GM23248 (cell line): ENCODE measurements at regions not wholly inside any gene's neighbourhood (a gene's known extent, or its start where the extent isn't known, plus 50 kb on each side); places are given as distances from the start of the nearest gene placed in this dataset.

Experiments used
- DNase-seq: peaks from one replicate; pipeline ENCODE4 v3.0.0-alpha.2; 2015
- H2AFZ ChIP-seq: fragments of 200-600 bp; sonication (generic); 2 replicates; pipeline ENCODE4 v1.6.1; 2016; ENCODE audit warnings: antibody characterized with exemption
- H3F3A ChIP-seq: fragments of 200-600 bp; sonication (generic); 2 replicates; pipeline ENCODE4 v1.6.1; 2016; ENCODE audit warnings: mild to moderate bottlenecking, antibody characterized with exemption, mixed run types; ENCODE audit not compliant: insufficient read depth
- H3K27ac ChIP-seq: fragments of 200-600 bp; sonication (generic); 2 replicates; pipeline ENCODE4 v1.5.1; 2016; ENCODE audit warnings: mild to moderate bottlenecking
- H3K27me3 ChIP-seq: fragments of 200-600 bp; sonication (generic); replicated peaks from 2 replicates; pipeline ENCODE4 v1.6.1; 2016; ENCODE audit warnings: mild to moderate bottlenecking; ENCODE audit not compliant: insufficient read depth
- H3K36me3 ChIP-seq: fragments of 200-600 bp; sonication (generic); 2 replicates; pipeline ENCODE4 v1.6.1; 2016; ENCODE audit warnings: low read depth, mild to moderate bottlenecking
- H3K4me1 ChIP-seq: fragments of 200-600 bp; sonication (generic); 2 replicates; pipeline ENCODE4 v1.6.1; 2016; ENCODE audit warnings: mild to moderate bottlenecking; ENCODE audit not compliant: insufficient read depth
- H3K4me2 ChIP-seq: fragments of 200-600 bp; sonication (generic); one replicate; pipeline ENCODE4 v1.6.1; 2016; ENCODE audit warnings: mild to moderate bottlenecking; ENCODE audit not compliant: unreplicated experiment
- H3K4me3 ChIP-seq: fragments of 200-600 bp; sonication (generic); 2 replicates; pipeline ENCODE4 v1.5.1; 2016; ENCODE audit warnings: mild to moderate bottlenecking
- H3K79me2 ChIP-seq: fragments of 200-600 bp; sonication (generic); 2 replicates; pipeline ENCODE4 v1.6.1; 2016; ENCODE audit warnings: mild to moderate bottlenecking; ENCODE audit not compliant: insufficient read depth
- H3K9ac ChIP-seq: fragments of 200-600 bp; sonication (generic); 2 replicates; pipeline ENCODE4 v1.6.1; 2016; ENCODE audit warnings: mild to moderate bottlenecking
- H3K9me2 ChIP-seq: fragments of 200-600 bp; sonication (generic); 2 replicates; pipeline ENCODE4 v1.6.1; 2016; ENCODE audit warnings: mixed run types, mild to moderate bottlenecking, moderate library complexity; ENCODE audit not compliant: insufficient read depth
- H3K9me3 ChIP-seq: fragments of 200-600 bp; sonication (generic); one replicate; pipeline ENCODE4 v1.6.1; 2017; ENCODE audit warnings: low read depth
- H4K20me1 ChIP-seq: fragments of 200-600 bp; sonication (generic); 2 replicates; pipeline ENCODE4 v1.6.0; 2016; ENCODE audit not compliant: insufficient read depth
- EZH2 ChIP-seq: fragments of 200-600 bp; sonication (generic); IDR thresholded peaks from 2 replicates; pipeline ENCODE4 v1.6.1; 2018; ENCODE audit warnings: antibody characterized with exemption, mild to moderate bottlenecking; ENCODE audit not compliant: insufficient read depth, poor library complexity, severe bottlenecking
- EZH2phosphoT487 ChIP-seq: fragments of 200-600 bp; sonication (generic); IDR thresholded peaks from 2 replicates; pipeline ENCODE4 v1.6.1; 2018; ENCODE audit warnings: antibody characterized with exemption, moderate library complexity, mild to moderate bottlenecking, low read depth; ENCODE audit not compliant: insufficient read depth
- WGBS, 2 experiments: methylation state at CpG; one replicate each; pipeline ENCODE4 v1.1.6; 2015 to 2017; ENCODE audit warnings: low lambda C conversion rate in 2 of 2, low coverage in 1 of 2; ENCODE audit errors: missing lambda C conversion rate in 2 of 2; 5-methylcytosine and 5-hydroxymethylcytosine counted together
- in situ Hi-C: fragments of 300-500 bp; cut with MboI; formaldehyde crosslinking; loops from 2 replicates; pipeline ENCODE4 v1.15.0; 2020

DNA sequence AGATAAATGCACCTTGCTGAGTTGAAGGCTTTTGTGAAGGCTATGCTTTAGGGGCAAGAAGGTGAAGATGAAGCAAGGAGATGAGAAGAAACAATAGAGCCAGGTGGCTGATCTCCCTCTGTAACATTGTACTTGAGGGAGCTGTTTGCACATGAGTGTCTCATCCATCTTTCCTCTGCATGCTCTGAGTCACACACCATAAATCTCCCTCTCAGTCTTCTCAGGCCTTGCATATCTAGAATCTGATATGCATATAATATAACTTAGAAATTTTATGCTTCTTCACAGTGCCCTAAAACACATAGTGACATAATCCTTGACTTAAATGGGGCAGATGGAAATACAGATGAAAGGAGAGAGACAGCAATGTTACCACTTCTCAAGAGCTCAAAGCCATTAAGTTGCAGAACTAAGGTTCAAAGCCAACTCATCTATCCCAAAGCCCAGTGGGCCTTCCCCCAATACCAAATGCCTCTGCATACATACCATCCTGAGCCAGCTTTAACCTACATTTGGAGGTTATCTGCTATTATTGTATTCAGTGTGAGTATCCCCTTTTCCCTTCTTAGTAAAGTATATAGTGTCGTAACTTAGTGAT, 62.4 kb upstream of the STXBP5 start:
- TF ChIP-seq EZH2phosphoT487 (no peak), EZH2 (no peak)
- H3K27ac ChIP-seq, result no peak overlapping the region
- H3F3A ChIP-seq, result no peaks in the 10 kb centered on the region
- 100% methylated on average over 1 of the region's 1 CpG for WGBS, 2 experiments
- H3K4me1 ChIP-seq, result no peaks in the 10 kb centered on the region
- no peaks in the 10 kb centered on the region for H3K79me2 ChIP-seq
- no peaks in the 10 kb centered on the region for H3K27me3 ChIP-seq
- in situ Hi-C loops, result no loop called here
- H3K4me2 ChIP-seq, result no peak overlapping the region
- peak; percentile 27 for DNase-seq
- H3K36me3 ChIP-seq, result no peaks in the 10 kb centered on the region
- H3K9ac ChIP-seq, result no peak overlapping the region
- no peaks in the 10 kb centered on the region for H4K20me1 ChIP-seq
- no peaks in the 10 kb centered on the region for H3K9me3 ChIP-seq
- no peaks in the 10 kb centered on the region for H3K9me2 ChIP-seq
- no peak overlapping the region for H3K4me3 ChIP-seq
- no peak overlapping the region for H2AFZ ChIP-seq

DNA sequence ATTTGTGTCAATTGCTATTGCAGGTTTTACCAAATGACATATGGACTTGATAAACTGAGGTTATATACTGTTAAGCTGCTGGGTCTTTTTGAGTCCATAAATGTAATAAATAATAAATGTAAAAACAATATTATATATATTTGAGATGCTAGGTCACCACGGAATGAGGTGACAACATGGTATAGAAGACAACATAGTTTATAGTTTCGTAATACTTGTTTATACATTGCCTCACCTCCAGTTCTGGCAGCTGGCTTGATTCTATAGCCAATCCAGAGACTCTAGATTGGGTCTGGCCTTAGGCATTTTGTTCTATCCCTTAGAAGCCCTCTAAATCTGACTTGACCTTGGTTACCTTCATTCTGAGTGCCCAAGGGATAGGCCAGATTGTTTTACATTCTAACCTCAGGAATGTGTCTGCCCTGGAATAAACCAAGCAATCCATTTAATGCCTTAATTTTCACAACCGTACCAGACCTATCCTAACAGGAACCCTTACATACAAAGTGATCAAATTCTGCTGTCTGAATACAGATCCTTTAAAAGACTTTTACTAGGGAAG, 61.5 kb upstream of the STXBP5 start:
- Histone ChIP-seq H3K27me3 (no peaks in the 10 kb centered on the region), H3K9ac (no peak overlapping the region), H4K20me1 (no peaks in the 10 kb centered on the region), H2AFZ (no peak overlapping the region), H3K36me3 (no peaks in the 10 kb centered on the region), H3K4me2 (no peak overlapping the region), H3K27ac (no peak overlapping the region), H3K9me3 (no peaks in the 10 kb centered on the region), H3F3A (no peaks in the 10 kb centered on the region), H3K9me2 (no peaks in the 10 kb centered on the region), H3K4me3 (no peak overlapping the region), H3K4me1 (no peaks in the 10 kb centered on the region), H3K79me2 (no peaks in the 10 kb centered on the region)
- DNase-seq, result no peak
- no peak for TF ChIP-seq EZH2
- TF ChIP-seq EZH2phosphoT487, result no peak
- in situ Hi-C loops, result no loop called here
- 77 to 87% methylated on average over 3 of the region's 3 CpGs for WGBS, 2 experiments

GRCh38 chr6:147149092-147149491, 55.1 kb upstream of the STXBP5 start:
- H4K20me1 ChIP-seq, result no peaks in the 10 kb centered on the region
- no peaks in the 10 kb centered on the region for H3K9me3 ChIP-seq
- no peaks in the 10 kb centered on the region for H3F3A ChIP-seq
- no peak overlapping the region for H3K9ac ChIP-seq
- H3K4me3 ChIP-seq, result no peak overlapping the region
- H3K79me2 ChIP-seq, result no peaks in the 10 kb centered on the region
- H2AFZ ChIP-seq, result no peak overlapping the region
- H3K4me2 ChIP-seq, result no peak overlapping the region
- H3K36me3 ChIP-seq, result no peaks in the 10 kb centered on the region
- no peak for DNase-seq
- no peaks in the 10 kb centered on the region for H3K9me2 ChIP-seq
- TF ChIP-seq EZH2 (no peak), EZH2phosphoT487 (no peak)
- H3K4me1 ChIP-seq, result peaks cover under 1% of the 10 kb centered on the region
- no peak overlapping the region for H3K27ac ChIP-seq
- in situ Hi-C loops, result no loop called here
- WGBS, 2 experiments, result 70 to 73% methylated on average over 4 of the region's 4 CpGs
- no peaks in the 10 kb centered on the region for H3K27me3 ChIP-seq

DNA sequence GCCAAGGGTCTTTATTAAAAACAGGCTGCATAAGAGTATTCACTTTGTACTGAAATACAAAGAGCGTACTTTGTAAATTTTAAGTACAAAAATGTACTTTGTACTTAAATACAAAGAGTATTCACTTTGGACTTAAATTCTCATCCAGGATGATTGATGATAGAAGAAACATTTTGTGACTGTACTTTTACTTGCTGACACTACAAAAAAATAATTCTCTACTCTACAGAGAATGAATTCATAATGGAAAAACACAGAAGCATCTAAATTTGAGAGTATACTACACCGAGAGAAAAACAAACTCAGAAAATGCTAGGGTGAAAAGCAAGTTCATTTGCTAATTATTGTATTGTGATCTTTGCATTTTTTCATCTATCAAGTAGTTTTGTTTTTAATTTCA, 54.4 kb upstream of the STXBP5 start:
- no peaks in the 10 kb centered on the region for H3K9me2 ChIP-seq
- TF ChIP-seq EZH2phosphoT487, result no peak
- no peak for TF ChIP-seq EZH2
- no peak overlapping the region for H2AFZ ChIP-seq
- in situ Hi-C loops, result no loop called here
- no peaks in the 10 kb centered on the region for H3K27me3 ChIP-seq
- no peak overlapping the region for H3K4me2 ChIP-seq
- 98% methylated on average over 2 of the region's 2 CpGs for WGBS, 2 experiments
- H3K9ac ChIP-seq, result no peak overlapping the region
- no peak for DNase-seq
- no peak overlapping the region for H3K4me3 ChIP-seq
- no peaks in the 10 kb centered on the region for H3K36me3 ChIP-seq
- H3K4me1 ChIP-seq, result peaks cover 8% of the 10 kb centered on the region
- no peaks in the 10 kb centered on the region for H4K20me1 ChIP-seq
- no peaks in the 10 kb centered on the region for H3F3A ChIP-seq
- no peaks in the 10 kb centered on the region for H3K79me2 ChIP-seq
- H3K9me3 ChIP-seq, result no peaks in the 10 kb centered on the region
- no peak overlapping the region for H3K27ac ChIP-seq
